PC-3 (cell line): ENCODE measurements at regions not wholly inside any gene's neighbourhood (a gene's known extent, or its start where the extent isn't known, plus 50 kb on each side); places are given as distances from the start of the nearest gene placed in this dataset.

Experiments
- CTCF ChIP-seq: fragments of 300-600 bp; sonication (generic); conservative IDR thresholded peaks from 2 replicates; pipeline ENCODE4 v1.5.1; 2017; ENCODE audit warnings: antibody characterized with exemption, low read depth, mild to moderate bottlenecking, low read length
- EZH2 ChIP-seq: fragments of 300-600 bp; sonication (generic); IDR thresholded peaks from one replicate; pipeline ENCODE4 v1.6.1; 2017; ENCODE audit warnings: antibody characterized with exemption, mild to moderate bottlenecking, low read length; ENCODE audit not compliant: unreplicated experiment
- EZH2phosphoT487 ChIP-seq: fragments of 300-600 bp; sonication (generic); IDR thresholded peaks from 2 replicates; pipeline ENCODE4 v1.6.1; 2018; ENCODE audit warnings: mild to moderate bottlenecking, antibody characterized with exemption, low read length, borderline replicate concordance

GRCh38 chr13:99027661-99028425, 50.0 kb upstream of the DOCK9 start:
- TF ChIP-seq CTCF (no peak), EZH2 (no peak), EZH2phosphoT487 (no peak)
